22Rv1 (cell line): ENCODE measurements at regions not wholly inside any gene's neighbourhood (a gene's known extent, or its start where the extent isn't known, plus 50 kb on each side); places are given as distances from the start of the nearest gene placed in this dataset.

ENCODE experiments used
- CTCF ChIP-seq: fragments of 450-650 bp; IDR thresholded peaks from 2 replicates; pipeline ENCODE4 v1.5.1; 2017; ENCODE audit warnings: mild to moderate bottlenecking
- ZFX ChIP-seq: fragments of 450-650 bp; IDR thresholded peaks from 2 replicates; pipeline ENCODE4 v1.6.1; 2017; ENCODE audit warnings: antibody characterized with exemption, borderline replicate concordance

- TF ChIP-seq CTCF (no peak), ZFX (no peak)
Measured at GRCh38 chr1:218686761-218687160, 341.6 kb downstream of the TGFB2 start.
